Hematopoietic multipotent progenitor cell treated with erythropoietin and hydrocortisone succinate and interleukin-3 and kit ligand, for 8 days (in vitro differentiated cells): ENCODE measurements at regions not wholly inside any gene's neighbourhood (a gene's known extent, or its start where the extent isn't known, plus 50 kb on each side); places are given as distances from the start of the nearest gene placed in this dataset.
"Not testable (repeated sequence)": the region's sequence is repeated elsewhere in the genome, so short reads cannot be mapped to it uniquely, and the experiment has no call there.

Source experiments
- DNase-seq: peaks from one replicate; pipeline ENCODE4 v3.0.0-alpha.2; 2015

DNA sequence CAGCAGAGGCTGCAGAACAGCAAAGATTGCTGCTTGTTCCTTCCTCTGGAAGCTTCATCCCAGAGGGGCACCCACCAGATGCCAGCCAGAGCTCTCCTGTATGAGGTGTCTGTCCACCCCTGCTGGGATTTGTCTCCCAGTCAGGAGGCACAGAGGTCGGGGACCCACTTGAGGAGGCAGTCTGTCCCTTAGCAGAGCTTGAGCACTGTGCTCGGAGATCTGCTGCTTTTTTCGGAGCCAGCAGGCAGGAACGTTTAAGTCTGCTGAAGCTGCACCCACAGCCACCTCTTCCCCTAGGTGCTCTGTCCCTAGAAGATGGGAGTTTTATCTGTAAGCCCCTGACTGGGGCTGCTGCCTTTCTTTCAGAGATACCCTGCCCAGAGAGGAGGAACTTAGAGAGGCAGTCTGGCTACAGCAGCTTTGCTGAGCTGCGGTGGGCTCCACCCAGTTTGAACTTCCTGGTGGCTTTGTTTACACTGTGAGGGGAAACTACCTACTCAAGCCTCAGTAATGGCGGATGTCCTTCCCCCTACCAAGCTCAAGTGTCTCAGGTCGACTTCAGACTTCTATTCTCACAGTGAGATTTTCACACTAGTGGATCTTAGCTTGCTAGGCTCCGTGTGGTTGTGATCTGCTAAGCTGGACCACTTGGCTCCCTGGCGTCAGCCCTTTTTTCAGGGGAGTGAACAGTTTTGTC lies 101.8 kb upstream of the GLRA1 start:
- not testable (repeated sequence) for DNase-seq

DNA sequence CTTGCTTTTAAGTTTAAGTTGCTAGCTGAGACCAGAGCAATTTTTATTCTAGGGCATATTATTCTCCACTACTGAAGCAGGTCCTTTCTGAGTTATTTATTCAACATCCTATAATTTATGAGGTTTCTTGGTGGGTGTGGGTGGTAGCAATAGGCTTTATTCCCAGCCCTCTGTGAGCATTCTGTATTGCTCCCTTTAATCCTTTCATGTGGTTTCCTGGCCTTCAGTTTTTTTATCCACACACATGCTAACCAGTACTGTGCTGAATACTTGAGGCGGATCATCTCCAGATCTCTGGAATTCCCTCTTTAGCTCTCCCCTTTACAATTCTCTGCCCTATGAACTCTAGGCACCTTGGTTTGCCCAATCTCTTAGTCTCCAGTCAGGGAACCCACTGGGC lies 91.8 kb upstream of the GLRA1 start:
- no peak for DNase-seq

DNA sequence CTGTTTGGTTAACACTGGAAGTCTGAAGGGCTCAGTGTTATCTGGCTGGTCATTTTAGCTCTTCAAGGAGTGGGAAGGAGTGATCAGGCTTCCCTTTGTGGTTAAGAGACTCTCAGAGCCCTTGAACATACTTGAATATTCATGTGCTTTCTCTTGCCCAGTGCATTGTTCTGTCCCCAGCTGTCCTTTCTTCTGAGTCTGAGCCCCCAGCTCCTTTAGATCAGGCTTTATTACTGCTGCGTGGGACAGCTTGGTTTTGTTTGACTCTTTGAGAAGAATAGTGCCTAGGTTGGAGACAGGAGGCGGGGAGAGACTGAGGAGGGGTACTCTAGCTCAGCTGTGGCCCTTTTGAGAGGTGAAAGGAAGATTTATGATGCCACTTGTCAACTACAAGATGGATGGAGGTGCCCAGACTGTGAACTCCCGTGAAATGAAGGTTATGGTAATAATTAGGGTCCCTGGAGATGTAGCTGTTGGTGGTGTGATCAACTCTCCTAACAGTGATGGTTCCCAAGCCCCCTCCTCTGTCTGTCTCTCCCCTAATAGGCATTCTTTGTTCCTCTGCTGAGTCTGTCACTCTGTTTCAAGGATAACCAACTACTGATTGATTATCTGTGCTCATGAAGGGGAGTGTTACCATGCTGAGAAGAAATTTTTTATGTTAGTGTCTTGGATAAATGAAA lies 83.1 kb upstream of the GLRA1 start:
- no peak for DNase-seq

DNA sequence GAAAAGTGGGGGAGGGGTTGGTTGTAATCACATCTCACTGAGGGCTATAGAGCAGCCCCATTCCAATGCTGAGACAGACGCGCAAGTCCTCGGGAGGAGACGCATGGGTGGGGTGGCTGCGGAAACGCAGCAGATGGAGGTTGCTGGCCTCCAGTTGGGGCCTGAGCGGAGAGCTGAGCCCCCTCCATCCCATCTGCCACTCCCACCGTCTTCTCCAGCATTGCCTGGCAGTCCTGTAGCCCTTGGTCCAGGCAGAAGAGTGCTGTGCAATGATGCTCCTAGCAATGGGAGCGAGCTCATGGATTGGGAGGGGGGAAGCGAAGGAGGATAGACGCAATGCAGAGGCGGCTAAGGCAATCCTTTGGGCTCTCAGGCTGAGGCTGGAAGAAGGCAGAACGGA lies 79.4 kb upstream of the GLRA1 start:
- DNase-seq, result no peak
